HCT116 (cell line): ENCODE measurements at regions not wholly inside any gene's neighbourhood (a gene's known extent, or its start where the extent isn't known, plus 50 kb on each side); places are given as distances from the start of the nearest gene placed in this dataset.
"Not testable (repeated sequence)": the region's sequence is repeated elsewhere in the genome, so short reads cannot be mapped to it uniquely, and the experiment has no call there.

Experiments
- CTCF ChIP-seq, 3 experiments: fragments of 200-600 bp in 1 of 3; sonication (generic) in 1 of 3; IDR thresholded peaks in 2 of 3; conservative IDR thresholded peaks in 1 of 3; 2 replicates each; pipeline ENCODE4 v1.5.1; 2012 to 2017; ENCODE audit warnings: low read depth in 2 of 3, low read length in 2 of 3, antibody characterized with exemption in 1 of 3, borderline replicate concordance in 1 of 3, control low read depth in 1 of 3, mild to moderate bottlenecking in 1 of 3, mixed read lengths in 1 of 3, mixed run types in 1 of 3, moderate library complexity in 1 of 3; ENCODE audit not compliant: insufficient read depth in 1 of 3
- EGR1 ChIP-seq: IDR thresholded peaks from 2 replicates; pipeline ENCODE4 v1.6.1; 2012; ENCODE audit warnings: low read depth
- EZH2phosphoT487 ChIP-seq: fragments of 200-600 bp; IDR thresholded peaks from 2 replicates; pipeline ENCODE4 v1.6.1; 2018; ENCODE audit warnings: antibody characterized with exemption, borderline replicate concordance
- POLR2A ChIP-seq: IDR thresholded peaks from 2 replicates; pipeline ENCODE4 v1.7.0; 2011; ENCODE audit warnings: borderline replicate concordance; ENCODE audit not compliant: insufficient read depth, insufficient read length; ENCODE audit errors: extremely low read depth

- TF ChIP-seq POLR2A; EZH2phosphoT487; CTCF (IDR thresholded peaks at IDR 0.05 in 2 of 3, conservative IDR thresholded peaks at IDR 0.05 in 1 of 3; ENCODE audit: borderline replicate concordance in 1 of 3, insufficient read depth in 1 of 3, low read depth in 2 of 3, low read length in 2 of 3); EGR1: not testable (repeated sequence)
Observed at GRCh38 chr10:33867199-33867789, 532.8 kb upstream of the NRP1 start.
